ENCODE measurements at regions not wholly inside any gene's neighbourhood (a gene's known extent, or its start where the extent isn't known, plus 50 kb on each side); places are given as distances from the start of the nearest gene placed in this dataset.

- 28 to 30% methylated on average over 5 of the region's 5 CpGs for WGBS, 2 donors
- TF ChIP-seq, protein P1, sequence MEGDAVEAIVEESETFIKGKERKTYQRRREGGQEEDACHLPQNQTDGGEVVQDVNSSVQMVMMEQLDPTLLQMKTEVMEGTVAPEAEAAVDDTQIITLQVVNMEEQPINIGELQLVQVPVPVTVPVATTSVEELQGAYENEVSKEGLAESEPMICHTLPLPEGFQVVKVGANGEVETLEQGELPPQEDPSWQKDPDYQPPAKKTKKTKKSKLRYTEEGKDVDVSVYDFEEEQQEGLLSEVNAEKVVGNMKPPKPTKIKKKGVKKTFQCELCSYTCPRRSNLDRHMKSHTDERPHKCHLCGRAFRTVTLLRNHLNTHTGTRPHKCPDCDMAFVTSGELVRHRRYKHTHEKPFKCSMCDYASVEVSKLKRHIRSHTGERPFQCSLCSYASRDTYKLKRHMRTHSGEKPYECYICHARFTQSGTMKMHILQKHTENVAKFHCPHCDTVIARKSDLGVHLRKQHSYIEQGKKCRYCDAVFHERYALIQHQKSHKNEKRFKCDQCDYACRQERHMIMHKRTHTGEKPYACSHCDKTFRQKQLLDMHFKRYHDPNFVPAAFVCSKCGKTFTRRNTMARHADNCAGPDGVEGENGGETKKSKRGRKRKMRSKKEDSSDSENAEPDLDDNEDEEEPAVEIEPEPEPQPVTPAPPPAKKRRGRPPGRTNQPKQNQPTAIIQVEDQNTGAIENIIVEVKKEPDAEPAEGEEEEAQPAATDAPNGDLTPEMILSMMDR (IDR thresholded peaks at IDR 0.05), result no peak
- no peaks in the 10 kb centered on the region for H3K36me3 ChIP-seq
- H3K27me3 ChIP-seq, result no peaks in the 10 kb centered on the region
- H3K4me1 ChIP-seq, result no peaks in the 10 kb centered on the region
- DNase-seq, result no peak
- ATAC-seq (ENCODE audit: low FRiP score in 2 of 2), result no peak
- no peaks in the 10 kb centered on the region for H3K9me3 ChIP-seq
- no peak overlapping the region for H3K4me3 ChIP-seq
- no peak overlapping the region for H3K27ac ChIP-seq
Observed at GRCh38 chr12:28027328-28027727, 54.8 kb upstream of the PTHLH start.

GRCh38 chr12:28027947-28028724, 55.6 kb upstream of the PTHLH start:
- Histone ChIP-seq H3K36me3 (no peaks in the 10 kb centered on the region), H3K27ac (no peak overlapping the region), H3K4me3 (no peak overlapping the region), H3K27me3 (no peaks in the 10 kb centered on the region), H3K9me3 (no peaks in the 10 kb centered on the region), H3K4me1 (no peaks in the 10 kb centered on the region)
- TF ChIP-seq, protein P1 (IDR thresholded peaks at IDR 0.05), result no peak
- TF ChIP-seq POLR2A (IDR thresholded peaks at IDR 0.05) (no peak), POLR2AphosphoS5 (IDR thresholded peaks at IDR 0.05) (no peak), EP300 (IDR thresholded peaks at IDR 0.05) (no peak)
- ATAC-seq (ENCODE audit: low FRiP score in 2 of 2) (no peak), DNase-seq (peak in 1 of 2 donors; percentile 34)
- WGBS, 2 donors, result 83 to 86% methylated on average over 11 of the region's 11 CpGs

- no peaks in the 10 kb centered on the region for H3K27me3 ChIP-seq
- no peak for ATAC-seq (ENCODE audit: low FRiP score in 2 of 2)
- DNase-seq, result no peak
- TF ChIP-seq, protein P1 (IDR thresholded peaks at IDR 0.05), result no peak
- TF ChIP-seq EP300 (IDR thresholded peaks at IDR 0.05) (no peak), POLR2A (IDR thresholded peaks at IDR 0.05) (no peak), POLR2AphosphoS5 (IDR thresholded peaks at IDR 0.05) (no peak)
- H3K36me3 ChIP-seq, result no peaks in the 10 kb centered on the region
- no peak overlapping the region for H3K27ac ChIP-seq
- H3K9me3 ChIP-seq, result no peaks in the 10 kb centered on the region
- H3K4me1 ChIP-seq, result no peaks in the 10 kb centered on the region
- WGBS, 2 donors, result 66 to 75% methylated on average over 4 of the region's 4 CpGs
- no peak overlapping the region for H3K4me3 ChIP-seq
Observed at GRCh38 chr12:28032811-28033537, 60.4 kb upstream of the PTHLH start.

DNA sequence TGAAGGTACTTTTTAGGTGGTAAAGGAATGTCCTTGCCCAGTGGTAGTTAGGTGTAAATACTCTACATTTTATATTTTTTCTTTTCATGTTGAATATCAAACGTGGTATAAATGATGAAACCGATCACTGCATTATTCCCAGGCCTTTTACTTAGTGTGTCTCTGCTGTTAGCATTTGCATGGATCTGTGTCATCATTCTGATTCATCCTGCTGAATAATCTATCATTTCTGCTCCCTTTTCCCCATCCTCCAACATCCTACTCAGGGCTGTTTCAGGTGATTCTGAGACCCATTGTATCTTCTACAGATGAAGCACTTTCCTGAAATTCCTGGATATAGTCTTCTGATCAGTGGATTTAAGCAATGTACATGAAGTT, 61.0 kb upstream of the PTHLH start:
- H3K36me3 ChIP-seq, result no peaks in the 10 kb centered on the region
- H3K4me1 ChIP-seq, result no peaks in the 10 kb centered on the region
- H3K27me3 ChIP-seq, result no peaks in the 10 kb centered on the region
- TF ChIP-seq EP300 (IDR thresholded peaks at IDR 0.05) (no peak), POLR2AphosphoS5 (IDR thresholded peaks at IDR 0.05) (no peak), POLR2A (IDR thresholded peaks at IDR 0.05) (no peak)
- TF ChIP-seq, protein P1 (IDR thresholded peaks at IDR 0.05), result no peak
- H3K4me3 ChIP-seq, result no peak overlapping the region
- no peak overlapping the region for H3K27ac ChIP-seq
- DNase-seq (no peak), ATAC-seq (ENCODE audit: low FRiP score in 2 of 2) (no peak)
- 90 to 91% methylated on average over 2 of the region's 2 CpGs for WGBS, 2 donors
- H3K9me3 ChIP-seq, result no peaks in the 10 kb centered on the region

Measured in upper lobe of left lung (tissue), 6 donors.